H1 (cell line): ENCODE measurements at regions not wholly inside any gene's neighbourhood (a gene's known extent, or its start where the extent isn't known, plus 50 kb on each side); places are given as distances from the start of the nearest gene placed in this dataset.

Experiments used
- CTCF ChIA-PET: fragments of 300-600 bp; sonication (Branson Sonifier 250); formaldehyde crosslinking; loops from one replicate; lab custom pipeline; 2021; ENCODE audit not compliant: partially characterized antibody; lab: Charles Lee
- POLR2A ChIA-PET: fragments of 300-600 bp; sonication (Branson Sonifier 250); formaldehyde crosslinking; loops from one replicate; lab custom pipeline; 2021; ENCODE audit warnings: inconsistent platforms; ENCODE audit not compliant: partially characterized antibody; lab: Charles Lee
- DNase-seq, 2 experiments: peaks; one replicate each; pipeline versions ENCODE4 v3.0.0 to v3.0.0-alpha.2; 2010 to 2022; ENCODE audit warnings: low spot score in 2 of 2, low read depth in 1 of 2, mixed read lengths in 1 of 2
- FAIRE-seq: peaks from 2 replicates; lab custom pipeline; 2011; peaks lifted over from hg19 to GRCh38; lab: Jason Lieb, UNC
- H2AFZ ChIP-seq: 2 replicates; pipeline ENCODE4 v1.8.1; 2012; ENCODE audit warnings: low read length, inconsistent platforms
- H2AK5ac ChIP-seq: 2 replicates; pipeline ENCODE4 v1.6.1; 2013; ENCODE audit warnings: low read depth, low read length
- H2BK120ac ChIP-seq: replicated peaks from 2 replicates; pipeline ENCODE3; 2013; ENCODE audit warnings: low read depth, low read length, inconsistent platforms
- H2BK12ac ChIP-seq: 2 replicates; pipeline ENCODE4 v1.6.1; 2013; ENCODE audit warnings: low read depth, low read length
- H2BK15ac ChIP-seq: 2 replicates; pipeline ENCODE4 v1.6.1; 2013; ENCODE audit warnings: low read length
- H2BK20ac ChIP-seq: 2 replicates; pipeline ENCODE4 v1.6.1; 2013; ENCODE audit warnings: low read length
- H2BK5ac ChIP-seq: 2 replicates; pipeline ENCODE4 v1.6.1; 2013; ENCODE audit warnings: low read depth, low read length
- H3K14ac ChIP-seq: 2 replicates; pipeline ENCODE4 v1.6.1; 2013; ENCODE audit warnings: inconsistent platforms; ENCODE audit not compliant: insufficient read length
- H3K18ac ChIP-seq: 2 replicates; pipeline ENCODE4 v1.6.1; 2013; ENCODE audit warnings: low read length; ENCODE audit errors: extremely low read depth
- H3K23ac ChIP-seq: 2 replicates; pipeline ENCODE4 v1.6.1; 2013; ENCODE audit warnings: inconsistent platforms; ENCODE audit not compliant: insufficient read length
- H3K23me2 ChIP-seq: 2 replicates; pipeline ENCODE4 v1.6.1; 2013; ENCODE audit warnings: low read depth, low read length
- H3K27ac ChIP-seq: 2 replicates; pipeline ENCODE4 v1.6.1; 2011; ENCODE audit warnings: low read depth, low read length, inconsistent platforms
- H3K27me3 ChIP-seq, 4 experiments: replicated peaks in 1 of 4; 1 replicate in 1 of 4; 2 replicates in 3 of 4; pipeline versions ENCODE4 v1.6.1 to v1.8.1; 2011 to 2013; ENCODE audit warnings: low read length in 3 of 4, mild to moderate bottlenecking in 3 of 4, inconsistent platforms in 2 of 4, mixed read lengths in 2 of 4, moderate library complexity in 1 of 4; ENCODE audit not compliant: control insufficient read depth in 3 of 4, insufficient read depth in 3 of 4; ENCODE audit errors: extremely low read depth in 1 of 4
- H3K36me3 ChIP-seq, 4 experiments: 2 replicates each; pipeline versions ENCODE4 v1.6.1 to v1.8.1; 2011 to 2013; ENCODE audit warnings: mild to moderate bottlenecking in 4 of 4, low read length in 3 of 4, moderate library complexity in 2 of 4, control low read depth in 1 of 4, inconsistent platforms in 1 of 4; ENCODE audit not compliant: insufficient read depth in 4 of 4, control insufficient read depth in 2 of 4
- H3K4ac ChIP-seq: replicated peaks from 2 replicates; pipeline ENCODE3; 2013; ENCODE audit warnings: low read length, low read depth, mixed read lengths, inconsistent platforms; ENCODE audit not compliant: insufficient read length
- H3K4me1 ChIP-seq, 4 experiments: replicated peaks in 1 of 4; 1 replicate in 1 of 4; 2 replicates in 3 of 4; pipeline versions ENCODE4 v1.6.1 to v1.8.1; 2011 to 2013; ENCODE audit warnings: low read length in 3 of 4, inconsistent platforms in 2 of 4, mixed read lengths in 1 of 4; ENCODE audit not compliant: insufficient read depth in 4 of 4, control insufficient read depth in 3 of 4
- H3K4me2 ChIP-seq, 2 experiments: 2 replicates each; pipeline versions ENCODE4 v1.6.1 to v1.8.1; 2011 to 2013; ENCODE audit warnings: low read depth in 2 of 2, low read length in 2 of 2, control low read depth in 1 of 2, inconsistent platforms in 1 of 2, mild to moderate bottlenecking in 1 of 2; ENCODE audit not compliant: insufficient read depth in 1 of 2
- H3K4me3 ChIP-seq, 4 experiments: fragments of 200-600, 300-600 bp in 1 of 4; sonication (generic), shearing (Covaris generic), sonication (Bioruptor Twin) in 1 of 4; 2 replicates each; pipeline versions ENCODE4 v1.5.1 to v1.8.1; 2011 to 2016; ENCODE audit warnings: low read length in 4 of 4, low read depth in 3 of 4, control low read depth in 2 of 4, inconsistent platforms in 2 of 4, mild to moderate bottlenecking in 2 of 4, mixed read lengths in 1 of 4, moderate library complexity in 1 of 4; ENCODE audit not compliant: insufficient read depth in 2 of 4; ENCODE audit errors: extremely low read depth in 1 of 4
- H3K56ac ChIP-seq: replicated peaks from 2 replicates; pipeline ENCODE3; 2013; ENCODE audit warnings: low read depth, mild to moderate bottlenecking, mixed read lengths, low read length, inconsistent platforms; ENCODE audit not compliant: insufficient read length
- H3K79me1 ChIP-seq: 2 replicates; pipeline ENCODE4 v1.6.1; 2013; ENCODE audit warnings: low read depth, low read length, control low read depth
- H3K79me2 ChIP-seq, 2 experiments: 2 replicates each; pipeline versions ENCODE4 v1.6.1 to v1.8.1; 2012 to 2013; ENCODE audit warnings: low read length in 2 of 2, mild to moderate bottlenecking in 2 of 2, inconsistent platforms in 1 of 2; ENCODE audit not compliant: insufficient read depth in 2 of 2, control insufficient read depth in 1 of 2
- H3K9ac ChIP-seq, 4 experiments: replicated peaks in 1 of 4; 1 replicate in 1 of 4; 2 replicates in 3 of 4; pipeline versions ENCODE4 v1.6.1 to v1.8.1; 2011 to 2013; ENCODE audit warnings: low read depth in 3 of 4, low read length in 3 of 4, control low read depth in 2 of 4, mild to moderate bottlenecking in 2 of 4, moderate library complexity in 2 of 4, inconsistent platforms in 1 of 4; ENCODE audit errors: extremely low read depth in 1 of 4
- H3K9me3 ChIP-seq, 2 experiments: 2 replicates each; pipeline versions ENCODE4 v1.6.1 to v1.8.1; 2012 to 2013; ENCODE audit warnings: mild to moderate bottlenecking in 2 of 2, moderate library complexity in 2 of 2, control low read depth in 1 of 2, inconsistent platforms in 1 of 2, low read depth in 1 of 2, low read length in 1 of 2, mixed read lengths in 1 of 2; ENCODE audit not compliant: insufficient read depth in 2 of 2
- H4K20me1 ChIP-seq, 2 experiments: replicated peaks in 1 of 2; 2 replicates each; pipeline versions ENCODE3 to v1.8.1; 2011 to 2013; ENCODE audit warnings: inconsistent platforms in 2 of 2, low read length in 2 of 2, mild to moderate bottlenecking in 1 of 2; ENCODE audit not compliant: insufficient read depth in 2 of 2, control insufficient read depth in 1 of 2
- H4K5ac ChIP-seq: 2 replicates; pipeline ENCODE4 v1.6.1; 2013; ENCODE audit warnings: low read length, low read depth, mixed read lengths, inconsistent platforms; ENCODE audit not compliant: insufficient read length
- H4K8ac ChIP-seq: 2 replicates; pipeline ENCODE4 v1.8.0; 2013; ENCODE audit warnings: mild to moderate bottlenecking, moderate library complexity, low read length, inconsistent platforms; ENCODE audit not compliant: insufficient read depth; ENCODE audit errors: extremely low read depth
- H4K91ac ChIP-seq: replicated peaks from 2 replicates; pipeline ENCODE3; 2013; ENCODE audit warnings: low read length, mixed read lengths, inconsistent platforms; ENCODE audit not compliant: insufficient read length
- BRCA1 ChIP-seq: IDR thresholded peaks from 2 replicates; pipeline ENCODE4 v1.6.1; 2012; ENCODE audit warnings: low read depth, low read length, improper control_type of control experiment
- CHD2 ChIP-seq: IDR thresholded peaks from 2 replicates; pipeline ENCODE4 v1.6.1; 2012; ENCODE audit warnings: low read length, improper control_type of control experiment
- EZH2 ChIP-seq: fragments of 200-600 bp; sonication (generic); IDR thresholded peaks from 2 replicates; pipeline ENCODE4 v1.7.1; 2012; ENCODE audit warnings: low read depth, mild to moderate bottlenecking, moderate library complexity, low read length, inconsistent platforms; ENCODE audit not compliant: severe bottlenecking
- GTF2F1 ChIP-seq: IDR thresholded peaks from 2 replicates; pipeline ENCODE4 v1.6.1; 2012; ENCODE audit warnings: low read depth, low read length, improper control_type of control experiment, borderline replicate concordance
- JUND ChIP-seq: IDR thresholded peaks from 2 replicates; pipeline ENCODE4 v1.6.1; 2011; ENCODE audit warnings: mild to moderate bottlenecking, improper control_type of control experiment, low read length
- MAFK ChIP-seq: IDR thresholded peaks from 2 replicates; pipeline ENCODE4 v1.6.1; 2012; ENCODE audit warnings: low read depth, mild to moderate bottlenecking, improper control_type of control experiment, low read length
- RBBP5 ChIP-seq: IDR thresholded peaks from 2 replicates; pipeline ENCODE4 v1.7.1; 2012; ENCODE audit warnings: low read depth, mild to moderate bottlenecking, inconsistent platforms, low read length, moderate library complexity, borderline replicate concordance
- RXRA ChIP-seq: IDR thresholded peaks from 2 replicates; pipeline ENCODE4 v1.6.1; 2011; ENCODE audit warnings: low read depth, mild to moderate bottlenecking, low read length, moderate library complexity; ENCODE audit not compliant: insufficient read depth
- TEAD4 ChIP-seq: IDR thresholded peaks from 2 replicates; pipeline ENCODE4 v1.6.1; 2012; ENCODE audit warnings: low read depth, low read length, inconsistent platforms, mixed read lengths
- WGBS, 2 experiments: shearing (Covaris generic) in 1 of 2; methylation state at CpG; one replicate each; pipeline versions ENCODE4 v1.1.6 to v1.1.7; 2013 to 2015; ENCODE audit warnings: low lambda C conversion rate in 2 of 2, mixed read lengths in 2 of 2, inconsistent platforms in 1 of 2, low coverage in 1 of 2, missing lambda C conversion rate in 1 of 2; ENCODE audit not compliant: insufficient replicate concordance in 2 of 2, insufficient coverage in 1 of 2, insufficient read length in 1 of 2; ENCODE audit errors: extremely low coverage in 1 of 2, missing lambda C conversion rate in 1 of 2; 5-methylcytosine and 5-hydroxymethylcytosine counted together
- TF ChIP-seq, protein P1 (sequence below): IDR thresholded peaks from 2 replicates; pipeline ENCODE4 v1.6.1; 2012; ENCODE audit warnings: low read length, inconsistent platforms
- TF ChIP-seq, protein P2 (sequence below): IDR thresholded peaks from 2 replicates; pipeline ENCODE4 v1.6.1; 2012; ENCODE audit warnings: inconsistent platforms

GRCh38 chr4:183807420-183808096 lies 97.5 kb upstream of the STOX2 start:
- Histone ChIP-seq H4K5ac (no peak overlapping the region), H3K4me3 (no peak overlapping the region), H2AK5ac (no peak overlapping the region), H2BK15ac (no peak overlapping the region), H3K79me2 (no peaks in the 10 kb centered on the region; a peak in 1 of 4 replicates), H2BK120ac (no peak overlapping the region), H2BK12ac (no peak overlapping the region), H3K18ac (no peak overlapping the region), H3K4me2 (no peak overlapping the region), H4K20me1 (no peaks in the 10 kb centered on the region), H3K56ac (no peak overlapping the region), H3K4me1 (0 out of 7 replicates have a peak, but pooled peaks cover 0 to 3% (median 0%) of the 10 kb centered on the region in 4 experiments), H3K9ac (no peak overlapping the region), H2BK5ac (no peak overlapping the region), H3K23ac (no peak overlapping the region), H3K27me3 (no peaks in the 10 kb centered on the region), H3K79me1 (no peaks in the 10 kb centered on the region), H3K36me3 (no peaks in the 10 kb centered on the region), H3K14ac (no peak overlapping the region), H4K8ac (no peak overlapping the region; the same call in 1 of the 2 replicates), H3K9me3 (no peaks in the 10 kb centered on the region), H3K4ac (no peak overlapping the region), H4K91ac (no peak overlapping the region), H3K27ac (no peak overlapping the region), H3K23me2 (no peaks in the 10 kb centered on the region), H2AFZ (no peak overlapping the region), H2BK20ac (no peak overlapping the region)
- 82% methylated on average over 17 of the region's 19 CpGs; no CpG with 5 or more reads in 1 of the 2 experiments for WGBS, 2 experiments
- FAIRE-seq, result no peak
- peak in 1 of 2 experiments; percentile 49 for DNase-seq
- POLR2A ChIA-PET, result no interaction called here
- CTCF ChIA-PET, result no interaction called here
- no peak for TF ChIP-seq TEAD4
- no peak for TF ChIP-seq CHD2
- no peak for TF ChIP-seq GTF2F1
- TF ChIP-seq, protein P1, sequence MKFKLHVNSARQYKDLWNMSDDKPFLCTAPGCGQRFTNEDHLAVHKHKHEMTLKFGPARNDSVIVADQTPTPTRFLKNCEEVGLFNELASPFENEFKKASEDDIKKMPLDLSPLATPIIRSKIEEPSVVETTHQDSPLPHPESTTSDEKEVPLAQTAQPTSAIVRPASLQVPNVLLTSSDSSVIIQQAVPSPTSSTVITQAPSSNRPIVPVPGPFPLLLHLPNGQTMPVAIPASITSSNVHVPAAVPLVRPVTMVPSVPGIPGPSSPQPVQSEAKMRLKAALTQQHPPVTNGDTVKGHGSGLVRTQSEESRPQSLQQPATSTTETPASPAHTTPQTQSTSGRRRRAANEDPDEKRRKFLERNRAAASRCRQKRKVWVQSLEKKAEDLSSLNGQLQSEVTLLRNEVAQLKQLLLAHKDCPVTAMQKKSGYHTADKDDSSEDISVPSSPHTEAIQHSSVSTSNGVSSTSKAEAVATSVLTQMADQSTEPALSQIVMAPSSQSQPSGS, result no peak
- TF ChIP-seq MAFK, result no peak
- TF ChIP-seq JUND, result no peak
- no peak for TF ChIP-seq EZH2
- TF ChIP-seq, protein P2, sequence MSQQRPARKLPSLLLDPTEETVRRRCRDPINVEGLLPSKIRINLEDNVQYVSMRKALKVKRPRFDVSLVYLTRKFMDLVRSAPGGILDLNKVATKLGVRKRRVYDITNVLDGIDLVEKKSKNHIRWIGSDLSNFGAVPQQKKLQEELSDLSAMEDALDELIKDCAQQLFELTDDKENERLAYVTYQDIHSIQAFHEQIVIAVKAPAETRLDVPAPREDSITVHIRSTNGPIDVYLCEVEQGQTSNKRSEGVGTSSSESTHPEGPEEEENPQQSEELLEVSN, result no peak
- TF ChIP-seq BRCA1, result no peak
- TF ChIP-seq RXRA, result no peak
- no peak for TF ChIP-seq RBBP5
